GM21390 (cell line): ENCODE measurements at regions not wholly inside any gene's neighbourhood (a gene's known extent, or its start where the extent isn't known, plus 50 kb on each side); places are given as distances from the start of the nearest gene placed in this dataset.
"Not testable (repeated sequence)": the region's sequence is repeated elsewhere in the genome, so short reads cannot be mapped to it uniquely, and the experiment has no call there.

Experiments used
- ATAC-seq: cut with Tn5 transposase; IDR thresholded peaks from one replicate; pipeline ENCODE4 v1.9.1; 2021; ENCODE audit not compliant: unreplicated experiment

- not testable (repeated sequence) for ATAC-seq
Observed at GRCh38 chrY:26372480-26372879, 750.6 kb downstream of the CDY1 start.

GRCh38 chrY:26408671-26409328 lies 786.9 kb downstream of the CDY1 start:
- no peak for ATAC-seq

GRCh38 chrY:26409329-26409712 lies 787.4 kb downstream of the CDY1 start:
- no peak for ATAC-seq
